Smooth muscle cell (in vitro differentiated cells): ENCODE measurements at regions not wholly inside any gene's neighbourhood (a gene's known extent, or its start where the extent isn't known, plus 50 kb on each side); places are given as distances from the start of the nearest gene placed in this dataset.
"Not testable (repeated sequence)": the region's sequence is repeated elsewhere in the genome, so short reads cannot be mapped to it uniquely, and the experiment has no call there.

Experiments
- DNase-seq: peaks from one replicate; lab custom pipeline; 2025; ENCODE audit not compliant: unreplicated experiment; lab: John Stamatoyannopoulos, UW
- H2AFZ ChIP-seq: fragments of 200-600 bp; sonication (generic); 2 replicates; pipeline ENCODE4 v1.6.0; 2016; ENCODE audit warnings: antibody characterized with exemption, low read depth, mild to moderate bottlenecking
- H3F3A ChIP-seq: fragments of 200-600 bp; sonication (generic); 2 replicates; pipeline ENCODE4 v1.6.0; 2017; ENCODE audit warnings: antibody characterized with exemption, low read depth
- H3K27ac ChIP-seq: fragments of 200-600 bp; sonication (generic); 2 replicates; pipeline ENCODE4 v1.5.1; 2016; ENCODE audit warnings: low read depth, mild to moderate bottlenecking
- H3K27me3 ChIP-seq: fragments of 200-600 bp; sonication (generic); 2 replicates; pipeline ENCODE4 v1.6.1; 2016; ENCODE audit warnings: low read depth, mild to moderate bottlenecking
- H3K36me3 ChIP-seq: fragments of 200-600 bp; sonication (generic); 2 replicates; pipeline ENCODE4 v1.5.1; 2016; ENCODE audit warnings: low read depth
- H3K4me1 ChIP-seq: fragments of 200-600 bp; sonication (generic); 2 replicates; pipeline ENCODE4 v1.5.1; 2016; ENCODE audit warnings: low read depth
- H3K4me2 ChIP-seq: fragments of 200-600 bp; sonication (generic); 2 replicates; pipeline ENCODE4 v1.6.0; 2016; ENCODE audit warnings: mild to moderate bottlenecking
- H3K4me3 ChIP-seq: fragments of 200-600 bp; sonication (generic); 2 replicates; pipeline ENCODE4 v1.5.1; 2016; ENCODE audit warnings: mild to moderate bottlenecking
- H3K79me2 ChIP-seq: fragments of 200-600 bp; sonication (generic); 2 replicates; pipeline ENCODE4 v1.6.0; 2016; ENCODE audit warnings: low read depth, mild to moderate bottlenecking
- H3K9ac ChIP-seq: fragments of 200-600 bp; sonication (generic); 2 replicates; pipeline ENCODE4 v1.6.0; 2016; ENCODE audit warnings: low read depth
- H3K9me3 ChIP-seq: fragments of 200-600 bp; sonication (generic); replicated peaks from 2 replicates; pipeline ENCODE4 v1.5.1; 2016; ENCODE audit warnings: low read depth
- H4K20me1 ChIP-seq: fragments of 200-600 bp; sonication (generic); 2 replicates; pipeline ENCODE4 v1.6.0; 2016; ENCODE audit warnings: low read depth
- CTCF ChIP-seq: fragments of 200-600 bp; sonication (generic); IDR thresholded peaks from 2 replicates; pipeline ENCODE4 v1.5.1; 2017; ENCODE audit warnings: borderline replicate concordance, mild to moderate bottlenecking, antibody characterized with exemption; ENCODE audit not compliant: insufficient read depth, poor library complexity, severe bottlenecking
- WGBS: methylation state at CpG from one replicate; pipeline ENCODE4 v1.1.7; 2016; ENCODE audit warnings: low lambda C conversion rate; 5-methylcytosine and 5-hydroxymethylcytosine counted together

GRCh38 chr16:27650073-27650701, 100.2 kb downstream of the KATNIP start:
- Histone ChIP-seq H3K9ac (no peak overlapping the region), H3K36me3 (no peaks in the 10 kb centered on the region), H3K27ac (no peak overlapping the region), H3F3A (peaks cover 4% of the 10 kb centered on the region), H3K4me1 (no peaks in the 10 kb centered on the region), H2AFZ (no peak overlapping the region), H3K4me2 (no peak overlapping the region), H3K27me3 (no peaks in the 10 kb centered on the region), H3K79me2 (no peaks in the 10 kb centered on the region), H4K20me1 (no peaks in the 10 kb centered on the region), H3K9me3 (no peaks in the 10 kb centered on the region), H3K4me3 (no peak overlapping the region)
- WGBS = 48% methylated on average over 11 of the region's 11 CpGs
- TF ChIP-seq CTCF = no peak
- DNase-seq = no peak

- no peak for DNase-seq
- Histone ChIP-seq H3K36me3 (no peaks in the 10 kb centered on the region), H3K4me2 (no peak overlapping the region), H3F3A (peaks cover 4% of the 10 kb centered on the region), H3K9ac (no peak overlapping the region), H3K9me3 (no peaks in the 10 kb centered on the region), H3K27me3 (no peaks in the 10 kb centered on the region), H3K4me1 (no peaks in the 10 kb centered on the region), H2AFZ (no peak overlapping the region), H3K27ac (no peak overlapping the region), H4K20me1 (no peaks in the 10 kb centered on the region), H3K79me2 (no peaks in the 10 kb centered on the region), H3K4me3 (no peak overlapping the region)
- WGBS = 83% methylated on average over 6 of the region's 6 CpGs
- no peak for TF ChIP-seq CTCF
Measured at GRCh38 chr16:27651301-27651700, 101.4 kb downstream of the KATNIP start.

- no peak overlapping the region for H3K9ac ChIP-seq
- no peaks in the 10 kb centered on the region for H3K79me2 ChIP-seq
- TF ChIP-seq CTCF = no peak
- DNase-seq = no peak
- H3K27ac ChIP-seq = no peak overlapping the region
- no peaks in the 10 kb centered on the region for H3K27me3 ChIP-seq
- no peak overlapping the region for H3K4me3 ChIP-seq
- no peak overlapping the region for H2AFZ ChIP-seq
- no peaks in the 10 kb centered on the region for H3K4me1 ChIP-seq
- no peaks in the 10 kb centered on the region for H4K20me1 ChIP-seq
- no peaks in the 10 kb centered on the region for H3K36me3 ChIP-seq
- H3K4me2 ChIP-seq = no peak overlapping the region
- 98% methylated on average over 6 of the region's 6 CpGs for WGBS
- no peaks in the 10 kb centered on the region for H3F3A ChIP-seq
- no peaks in the 10 kb centered on the region for H3K9me3 ChIP-seq
Measured at GRCh38 chr16:27657811-27658210, 107.9 kb downstream of the KATNIP start.

- Histone ChIP-seq H3K9me3 (no peaks in the 10 kb centered on the region), H3K79me2 (no peaks in the 10 kb centered on the region), H3K4me3 (no peak overlapping the region), H3F3A (no peaks in the 10 kb centered on the region), H3K27ac (no peak overlapping the region), H3K9ac (no peak overlapping the region), H2AFZ (no peak overlapping the region), H3K4me1 (no peaks in the 10 kb centered on the region), H3K4me2 (no peak overlapping the region), H4K20me1 (no peaks in the 10 kb centered on the region), H3K27me3 (no peaks in the 10 kb centered on the region), H3K36me3 (no peaks in the 10 kb centered on the region)
- 96% methylated on average over 4 of the region's 4 CpGs for WGBS
- no peak for TF ChIP-seq CTCF
- no peak for DNase-seq
Measured at GRCh38 chr16:27660507-27660906, 110.6 kb downstream of the KATNIP start.

GRCh38 chr16:27663235-27663634, 113.3 kb downstream of the KATNIP start:
- H3K4me3 ChIP-seq, H3K9ac ChIP-seq, H4K20me1 ChIP-seq, H3K79me2 ChIP-seq, H3K36me3 ChIP-seq, H2AFZ ChIP-seq, DNase-seq, H3K9me3 ChIP-seq, H3K4me1 ChIP-seq, H3F3A ChIP-seq, H3K27ac ChIP-seq, H3K27me3 ChIP-seq, H3K4me2 ChIP-seq: not testable (repeated sequence)
- WGBS = 99% methylated on average over 7 of the region's 7 CpGs
